T47D (cell line): ENCODE measurements at regions not wholly inside any gene's neighbourhood (a gene's known extent, or its start where the extent isn't known, plus 50 kb on each side); places are given as distances from the start of the nearest gene placed in this dataset.

Experiments
- DNase-seq, 2 experiments: peaks; one replicate each; pipeline versions ENCODE4 v3.0.0 to v3.0.0-alpha.2; 2011 to 2012; ENCODE audit warnings: low read depth in 1 of 2, low spot score in 1 of 2
- JUND ChIP-seq: IDR thresholded peaks from 2 replicates; pipeline ENCODE4 v1.6.1; 2012; ENCODE audit warnings: low read depth
- in situ Hi-C: cut with HindIII; loops from 2 replicates; pipeline ENCODE4 v1.10.0; 2016; ENCODE audit warnings: low sequenced_read_pairs, low pct_unique_long_range_greater_than_20kb

DNA sequence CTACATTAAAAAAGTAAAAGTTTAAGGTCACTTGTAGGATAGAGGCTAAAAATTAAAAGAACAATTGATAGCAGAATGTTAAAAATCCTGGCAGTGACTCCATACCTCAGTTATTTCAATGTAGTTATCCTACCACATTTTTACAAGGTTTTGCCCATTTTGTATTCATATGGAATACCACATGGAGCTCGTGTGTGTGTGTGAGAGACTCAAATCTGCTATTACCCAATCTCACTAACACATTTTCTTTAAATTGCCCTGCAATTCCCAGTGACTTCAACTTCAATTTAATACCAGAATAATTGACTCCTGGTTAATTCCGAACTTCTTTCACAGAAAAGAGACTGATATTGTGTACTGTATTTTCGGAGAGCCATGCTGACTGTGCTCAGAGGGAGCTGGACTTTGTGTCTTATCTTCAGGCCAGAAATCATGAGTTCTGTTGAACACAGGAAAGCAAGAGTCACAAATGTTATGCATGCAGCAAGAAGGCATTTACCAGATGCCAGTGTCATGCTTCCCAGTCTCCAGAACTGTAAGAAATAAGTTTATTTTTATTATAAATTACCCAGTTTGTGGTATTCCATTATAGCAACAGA, 529.0 kb upstream of the NECTIN3 start:
- in situ Hi-C loops, result no loop called here
- DNase-seq, result no peak
- TF ChIP-seq JUND, result no peak

DNA sequence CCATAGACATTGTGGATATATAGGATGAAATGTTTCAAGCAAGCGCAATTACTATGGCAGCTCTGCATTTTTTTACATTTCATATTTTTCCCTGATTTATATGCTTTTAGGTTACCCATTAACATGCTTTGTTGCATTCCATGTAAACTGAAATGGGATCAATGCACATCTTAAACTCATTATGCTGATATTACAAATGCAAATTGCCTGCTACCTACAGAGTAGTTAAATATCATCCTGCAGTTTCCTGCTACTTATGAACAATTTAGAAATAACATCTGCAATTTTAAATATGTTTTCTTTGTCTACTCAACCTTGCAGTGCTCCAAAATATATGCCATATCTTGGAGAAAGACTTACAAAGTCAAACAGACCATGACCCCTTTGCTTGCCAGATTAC, 526.9 kb upstream of the NECTIN3 start:
- DNase-seq, result no peak
- in situ Hi-C loops, result no loop called here
- no peak for TF ChIP-seq JUND

DNA sequence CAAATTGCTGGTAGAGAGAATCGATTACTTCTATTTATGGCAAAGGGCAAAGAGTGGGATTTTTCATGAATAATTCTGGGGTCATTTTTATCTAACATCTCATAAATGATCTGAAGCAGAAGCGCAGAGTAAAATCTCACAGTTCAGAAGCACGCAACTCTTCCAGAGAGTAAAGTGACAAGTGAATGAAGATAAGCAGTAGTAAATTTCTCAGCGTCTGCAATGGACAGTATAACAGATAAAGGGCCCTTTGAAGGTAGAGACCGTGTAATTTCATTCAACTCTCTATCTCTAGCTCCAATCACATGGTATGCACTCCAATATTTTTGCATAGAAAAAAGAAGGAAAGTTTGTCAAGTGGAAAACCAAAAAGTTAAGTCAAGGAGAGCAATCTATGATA, 521.1 kb upstream of the NECTIN3 start:
- in situ Hi-C loops, result no loop called here
- DNase-seq, result no peak
- TF ChIP-seq JUND, result no peak

DNA sequence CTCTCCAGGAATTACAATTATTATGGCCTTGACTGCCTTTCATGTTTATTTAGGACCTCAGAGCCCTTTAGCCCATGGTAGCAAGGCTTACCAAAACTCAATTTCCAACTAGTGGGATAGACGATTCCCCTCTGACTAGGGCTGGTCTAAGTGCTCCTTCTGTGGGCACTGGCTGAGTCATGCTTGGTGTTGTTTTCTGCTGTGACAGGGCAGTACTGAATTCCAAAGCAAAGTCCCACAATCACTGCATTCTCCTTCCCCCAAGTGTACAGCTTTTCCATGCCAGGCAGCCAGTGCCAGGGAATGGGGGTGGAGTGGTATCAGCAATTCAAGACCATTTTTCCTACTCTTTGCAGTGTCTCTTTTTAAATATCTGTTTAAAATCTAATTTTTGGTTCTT, 509.0 kb upstream of the NECTIN3 start:
- in situ Hi-C loops, result no loop called here
- no peak for DNase-seq
- TF ChIP-seq JUND, result no peak

DNA sequence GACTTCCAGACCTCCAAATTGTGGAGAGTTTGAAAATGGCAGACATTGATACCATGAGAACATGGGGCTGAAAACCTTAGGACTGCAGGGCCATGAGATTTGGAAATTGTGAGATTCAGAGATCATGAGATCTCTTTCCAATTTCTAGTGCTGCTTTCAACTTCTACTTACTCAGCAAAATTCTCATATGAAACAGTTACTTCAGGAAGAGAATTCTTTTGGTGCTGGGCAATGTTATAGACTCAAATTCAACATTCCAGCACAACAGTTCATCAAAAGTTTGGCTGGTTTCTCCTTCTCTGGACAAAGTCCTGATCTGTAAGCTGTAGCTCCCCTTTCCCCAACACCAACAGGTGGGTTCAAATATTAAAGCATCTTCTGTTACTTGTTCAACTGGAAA, 506.9 kb upstream of the NECTIN3 start:
- in situ Hi-C loops, result no loop called here
- no peak for TF ChIP-seq JUND
- no peak for DNase-seq

DNA sequence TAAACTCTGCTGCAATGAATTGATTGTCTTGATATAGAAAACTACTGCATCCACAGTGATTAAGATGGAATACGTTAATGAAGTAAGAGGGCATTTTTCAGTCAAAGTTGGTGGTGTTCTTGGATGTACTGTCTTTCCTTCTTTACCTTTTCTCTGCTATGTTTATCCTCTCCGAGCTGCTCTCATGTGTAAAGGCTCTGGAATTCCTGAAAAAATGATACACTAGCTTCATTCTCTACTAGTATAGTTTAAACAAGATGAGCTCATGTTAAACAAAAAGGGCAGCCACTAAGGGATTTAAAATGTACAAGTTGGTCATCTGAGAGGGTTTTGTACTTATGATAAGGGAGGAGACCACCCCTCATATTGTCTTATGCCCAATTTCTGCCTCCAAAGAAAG, 504.6 kb upstream of the NECTIN3 start:
- no peak for TF ChIP-seq JUND
- DNase-seq, result no peak
- in situ Hi-C loops, result no loop called here

DNA sequence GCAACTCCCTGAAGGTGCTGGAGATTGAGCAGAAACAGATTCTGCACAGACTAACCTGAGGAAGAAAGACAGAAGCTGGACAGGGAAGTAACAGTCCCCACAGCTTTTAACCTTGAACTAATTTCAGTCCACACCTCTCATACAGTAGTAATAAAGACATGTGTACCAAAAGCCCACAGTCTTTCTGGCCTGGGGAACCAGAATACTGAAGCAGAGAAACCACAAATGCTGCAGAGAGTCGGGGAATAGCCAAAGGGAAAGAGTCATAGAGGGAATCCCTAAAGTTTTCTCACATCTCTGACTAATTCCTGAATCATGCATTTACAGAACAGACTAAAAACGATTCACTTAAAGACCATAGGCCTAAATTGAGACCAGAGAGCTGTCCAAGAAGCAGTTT, 503.4 kb upstream of the NECTIN3 start:
- DNase-seq, result no peak
- in situ Hi-C loops, result no loop called here
- TF ChIP-seq JUND, result no peak

DNA sequence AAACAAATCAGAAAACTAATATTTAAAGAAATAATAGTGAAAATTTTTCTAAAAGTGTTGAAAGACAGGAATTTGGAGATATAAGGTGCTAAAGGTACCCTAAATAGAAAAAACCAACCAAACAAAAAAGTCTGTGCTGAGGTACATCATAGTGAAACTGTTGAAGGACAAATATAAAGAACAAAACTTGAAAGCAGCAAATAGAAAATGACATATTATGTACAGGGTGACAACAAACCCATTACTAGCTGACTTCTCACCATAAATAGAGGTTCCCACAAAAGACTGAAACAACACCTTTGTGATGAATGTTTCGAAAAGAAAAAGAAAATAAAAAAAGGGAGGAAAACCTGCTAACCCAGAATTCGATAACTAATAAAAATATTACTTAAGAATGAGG, 502.5 kb upstream of the NECTIN3 start:
- in situ Hi-C loops, result no loop called here
- TF ChIP-seq JUND, result no peak
- DNase-seq, result no peak

DNA sequence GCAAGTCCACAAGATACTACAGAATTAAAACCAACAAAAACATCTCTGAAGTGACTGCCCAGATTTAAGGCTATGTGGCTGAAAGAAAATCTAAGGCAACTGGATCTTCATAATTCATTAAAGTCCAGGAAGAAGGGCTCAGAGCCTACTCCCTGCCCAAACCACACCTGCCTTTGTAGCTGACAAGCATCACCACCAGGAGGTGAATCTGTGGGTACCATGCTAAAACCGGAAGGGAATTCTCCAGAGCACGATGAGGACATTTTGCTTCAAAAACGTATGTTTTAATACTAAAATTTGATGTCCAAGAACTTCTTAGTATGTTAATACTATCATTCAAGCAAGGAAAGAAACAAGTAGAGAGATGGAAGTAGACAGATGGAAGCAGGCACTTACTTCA, 495.9 kb upstream of the NECTIN3 start:
- in situ Hi-C loops, result no loop called here

DNA sequence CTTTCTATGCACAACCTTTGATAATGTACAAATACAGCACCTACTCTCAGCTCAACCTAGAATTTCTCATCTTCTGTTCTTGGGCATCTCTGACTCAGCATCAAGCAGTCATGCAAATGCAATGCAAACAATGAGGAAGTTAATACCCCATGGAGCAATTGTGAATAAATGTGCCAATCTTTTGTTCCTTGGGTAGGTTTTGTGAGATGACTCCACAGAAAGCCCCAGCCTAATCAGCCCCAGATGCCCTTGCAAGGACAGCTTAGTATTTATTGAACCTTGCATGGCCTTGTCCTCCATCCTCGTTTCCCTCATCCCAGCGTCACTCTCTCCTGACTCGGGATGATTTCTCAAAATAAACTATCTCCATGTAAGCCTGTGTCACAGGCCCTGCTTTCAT, 494.7 kb upstream of the NECTIN3 start:
- no peak for DNase-seq
- in situ Hi-C loops, result no loop called here
- no peak for TF ChIP-seq JUND

More for the DNA sequence above, 495.9 kb upstream of the NECTIN3 start:
- TF ChIP-seq JUND, result no peak
- no peak for DNase-seq

DNA sequence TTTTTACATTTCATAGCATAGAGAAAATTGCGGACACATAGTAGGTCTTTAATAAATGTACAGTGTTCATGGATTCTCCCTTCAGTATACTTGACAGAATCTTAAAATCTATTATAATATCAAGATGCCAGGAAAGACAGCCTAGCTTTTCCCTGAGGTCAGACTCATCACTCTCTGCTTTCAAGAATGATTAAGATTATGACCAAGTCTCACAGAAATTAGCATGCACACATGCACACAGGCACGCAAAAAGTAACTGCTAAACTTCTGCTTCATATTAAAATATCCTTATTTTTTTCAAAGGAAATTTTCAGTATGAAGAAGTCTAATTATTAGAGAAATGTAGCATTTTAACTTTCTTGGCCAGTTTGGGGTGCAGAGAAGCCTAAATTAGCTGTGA, 493.8 kb upstream of the NECTIN3 start:
- DNase-seq, result no peak
- TF ChIP-seq JUND, result no peak
- in situ Hi-C loops, result no loop called here

DNA sequence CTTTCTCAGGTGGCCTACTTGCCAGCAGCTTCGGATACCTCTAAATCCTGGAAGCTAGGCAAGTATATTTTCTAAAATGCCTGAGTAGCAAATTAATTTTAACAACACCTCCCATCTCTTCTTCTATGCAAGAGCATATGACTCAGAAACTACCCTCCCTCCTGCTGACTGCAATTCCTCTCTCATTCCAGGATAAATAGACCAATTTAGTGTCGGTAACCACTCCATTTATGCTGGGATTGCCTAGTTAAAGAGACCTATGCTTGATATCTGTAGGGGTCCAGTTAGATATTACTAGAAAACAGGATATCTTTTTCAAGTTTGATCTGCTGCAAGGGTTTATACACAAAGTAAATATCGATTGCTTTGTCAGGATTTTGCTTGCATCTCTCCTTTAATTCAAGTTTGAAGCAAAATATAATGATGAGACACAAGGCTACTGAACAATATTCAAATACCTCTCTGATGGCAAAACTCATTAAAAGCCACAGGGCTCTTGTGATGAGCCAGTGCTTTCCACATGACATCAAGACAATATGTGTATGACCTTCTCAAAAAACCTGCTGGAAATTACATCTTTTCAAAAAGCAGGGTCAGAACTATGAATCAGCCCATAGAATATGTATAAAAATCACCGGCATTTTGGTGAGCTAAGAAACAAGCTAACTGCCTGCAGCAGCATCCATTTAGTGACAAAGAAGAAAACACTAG, 491.6 kb upstream of the NECTIN3 start:
- in situ Hi-C loops, result no loop called here
- TF ChIP-seq JUND, result no peak
- DNase-seq, result no peak

DNA sequence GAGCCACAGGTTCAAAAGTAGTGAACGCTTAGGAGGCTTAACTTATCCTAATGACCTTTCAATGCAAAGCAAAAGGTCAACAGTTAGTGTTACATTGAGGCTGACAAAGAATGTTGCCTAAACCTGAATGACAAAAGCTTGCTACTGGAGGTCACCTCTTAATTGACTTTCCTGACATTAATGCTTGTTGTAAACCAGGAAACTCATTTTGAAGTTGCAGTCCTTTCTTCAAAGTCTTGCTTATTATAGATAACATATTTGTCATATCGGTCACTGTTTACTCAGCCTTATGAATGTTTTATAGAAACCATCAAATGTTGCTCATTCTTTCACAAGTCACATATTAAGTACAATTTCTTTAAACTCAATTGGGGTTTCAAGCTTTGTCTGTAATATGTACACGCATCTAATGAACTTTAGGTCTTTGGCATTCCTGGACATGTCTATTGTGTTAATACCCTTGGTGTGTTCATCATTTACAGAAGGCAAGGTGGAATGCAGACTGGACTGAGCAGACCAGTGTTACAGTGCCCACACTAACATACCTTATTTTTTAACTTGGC, 488.2 kb upstream of the NECTIN3 start:
- DNase-seq, result no peak
- no peak for TF ChIP-seq JUND
- in situ Hi-C loops, result no loop called here

DNA sequence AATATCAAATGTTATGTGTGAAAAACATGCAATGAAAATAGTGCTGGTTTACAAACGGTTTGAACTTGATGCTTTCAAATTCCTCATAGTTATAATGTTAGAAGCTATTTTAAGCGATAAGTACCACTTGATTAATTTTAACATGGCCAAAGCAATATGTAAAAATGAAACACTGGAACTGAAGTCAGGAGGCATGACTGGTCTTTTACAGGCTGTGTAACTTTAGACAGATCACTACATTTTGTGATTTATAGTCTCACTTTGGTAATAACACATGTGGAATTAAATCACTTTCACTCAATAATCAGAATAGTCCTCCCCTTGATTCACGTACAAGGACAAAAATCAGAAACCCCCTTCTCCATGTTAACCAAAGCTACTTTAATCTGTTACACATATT, 482.7 kb upstream of the NECTIN3 start:
- DNase-seq, result no peak
- in situ Hi-C loops, result no loop called here

More for the DNA sequence above, 482.7 kb upstream of the NECTIN3 start:
- no peak for TF ChIP-seq JUND
